ENCODE measurements at regions not wholly inside any gene's neighbourhood (a gene's known extent, or its start where the extent isn't known, plus 50 kb on each side); places are given as distances from the start of the nearest gene placed in this dataset.

GRCh38 chr9:682633-683508, 158.6 kb upstream of the DMRT1 start (continued):
- peak; percentile 71; the same call in 1 of the 2 replicates for TF ChIP-seq HMGXB3 (CRISPR knock-in tag; IDR thresholded peaks at IDR 0.05; ENCODE audit: borderline replicate concordance)
- TF ChIP-seq ZBTB39 (CRISPR knock-in tag; IDR thresholded peaks at IDR 0.05) = no peak
- TF ChIP-seq, protein P1, sequence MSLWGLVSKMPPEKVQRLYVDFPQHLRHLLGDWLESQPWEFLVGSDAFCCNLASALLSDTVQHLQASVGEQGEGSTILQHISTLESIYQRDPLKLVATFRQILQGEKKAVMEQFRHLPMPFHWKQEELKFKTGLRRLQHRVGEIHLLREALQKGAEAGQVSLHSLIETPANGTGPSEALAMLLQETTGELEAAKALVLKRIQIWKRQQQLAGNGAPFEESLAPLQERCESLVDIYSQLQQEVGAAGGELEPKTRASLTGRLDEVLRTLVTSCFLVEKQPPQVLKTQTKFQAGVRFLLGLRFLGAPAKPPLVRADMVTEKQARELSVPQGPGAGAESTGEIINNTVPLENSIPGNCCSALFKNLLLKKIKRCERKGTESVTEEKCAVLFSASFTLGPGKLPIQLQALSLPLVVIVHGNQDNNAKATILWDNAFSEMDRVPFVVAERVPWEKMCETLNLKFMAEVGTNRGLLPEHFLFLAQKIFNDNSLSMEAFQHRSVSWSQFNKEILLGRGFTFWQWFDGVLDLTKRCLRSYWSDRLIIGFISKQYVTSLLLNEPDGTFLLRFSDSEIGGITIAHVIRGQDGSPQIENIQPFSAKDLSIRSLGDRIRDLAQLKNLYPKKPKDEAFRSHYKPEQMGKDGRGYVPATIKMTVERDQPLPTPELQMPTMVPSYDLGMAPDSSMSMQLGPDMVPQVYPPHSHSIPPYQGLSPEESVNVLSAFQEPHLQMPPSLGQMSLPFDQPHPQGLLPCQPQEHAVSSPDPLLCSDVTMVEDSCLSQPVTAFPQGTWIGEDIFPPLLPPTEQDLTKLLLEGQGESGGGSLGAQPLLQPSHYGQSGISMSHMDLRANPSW (CRISPR knock-in tag; IDR thresholded peaks at IDR 0.05; ENCODE audit: borderline replicate concordance) = peak; percentile 98; the same call in 1 of the 2 replicates
- no peak for TF ChIP-seq ZNF280B (CRISPR knock-in tag; IDR thresholded peaks at IDR 0.05; ENCODE audit: borderline replicate concordance)
- peak; percentile 100 for TF ChIP-seq PPARG (CRISPR knock-in tag; conservative IDR thresholded peaks at IDR 0.05)
- no peak for TF ChIP-seq ZNF24 (IDR thresholded peaks at IDR 0.05)
- TF ChIP-seq ZBTB3 (CRISPR knock-in tag; IDR thresholded peaks at IDR 0.05; ENCODE audit: borderline replicate concordance, low read depth) = peak; percentile 89; the same call in 1 of the 2 replicates
- TF ChIP-seq IKZF1 (IDR thresholded peaks at IDR 0.05) = no peak
- TF ChIP-seq ZNF639 (CRISPR knock-in tag; conservative IDR thresholded peaks at IDR 0.05) = no peak; the same call in 1 of the 2 replicates
- no peak for TF ChIP-seq ZBTB14 (CRISPR knock-in tag; IDR thresholded peaks at IDR 0.05)
- TF ChIP-seq SUZ12 (IDR thresholded peaks at IDR 0.05; ENCODE audit: low read depth, low read length) = no peak
- peak; percentile 95 for TF ChIP-seq HDAC2 (CRISPR knock-in tag; IDR thresholded peaks at IDR 0.05)
- TF ChIP-seq, protein P2, sequence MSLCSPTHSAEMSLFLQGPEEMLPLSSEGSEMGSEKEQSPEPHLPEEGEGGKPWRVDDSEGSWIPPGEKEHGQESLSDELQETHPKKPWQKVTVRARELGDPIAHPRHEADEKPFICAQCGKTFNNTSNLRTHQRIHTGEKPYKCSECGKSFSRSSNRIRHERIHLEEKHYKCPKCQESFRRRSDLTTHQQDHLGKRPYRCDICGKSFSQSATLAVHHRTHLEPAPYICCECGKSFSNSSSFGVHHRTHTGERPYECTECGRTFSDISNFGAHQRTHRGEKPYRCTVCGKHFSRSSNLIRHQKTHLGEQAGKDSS (CRISPR knock-in tag; IDR thresholded peaks at IDR 0.05; ENCODE audit: borderline replicate concordance, low read depth) = 0 out of 2 replicates have a peak, but pooled peaks have one; percentile 76

Data from HepG2 (cell line).